ENCODE measurements at regions not wholly inside any gene's neighbourhood (a gene's known extent, or its start where the extent isn't known, plus 50 kb on each side); places are given as distances from the start of the nearest gene placed in this dataset.

DNA sequence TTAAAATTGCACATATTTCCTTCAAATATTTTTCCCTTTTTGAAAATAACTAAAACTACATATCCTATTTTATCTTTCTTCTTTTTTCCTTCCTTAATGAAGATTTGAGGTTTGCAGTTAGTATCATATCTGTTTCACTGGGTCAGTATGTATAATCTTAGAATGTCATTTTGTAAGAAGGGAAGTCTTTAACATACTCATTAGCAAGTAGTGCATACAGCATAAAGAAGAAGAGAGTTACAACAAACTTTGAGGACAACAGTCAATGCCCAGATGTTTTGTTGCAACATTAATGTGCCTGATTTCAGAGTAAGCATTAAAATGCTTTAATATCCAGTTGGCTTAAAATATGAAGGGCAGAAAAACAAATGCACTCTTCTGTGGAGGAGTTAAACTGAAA lies 176.9 kb upstream of the FBXO33 start:
- no peaks in the 10 kb centered on the region for H3F3A ChIP-seq (ENCODE audit: insufficient read depth)
- H3K36me3 ChIP-seq (ENCODE audit: low read length): no peaks in the 10 kb centered on the region
- TF ChIP-seq, protein P1, sequence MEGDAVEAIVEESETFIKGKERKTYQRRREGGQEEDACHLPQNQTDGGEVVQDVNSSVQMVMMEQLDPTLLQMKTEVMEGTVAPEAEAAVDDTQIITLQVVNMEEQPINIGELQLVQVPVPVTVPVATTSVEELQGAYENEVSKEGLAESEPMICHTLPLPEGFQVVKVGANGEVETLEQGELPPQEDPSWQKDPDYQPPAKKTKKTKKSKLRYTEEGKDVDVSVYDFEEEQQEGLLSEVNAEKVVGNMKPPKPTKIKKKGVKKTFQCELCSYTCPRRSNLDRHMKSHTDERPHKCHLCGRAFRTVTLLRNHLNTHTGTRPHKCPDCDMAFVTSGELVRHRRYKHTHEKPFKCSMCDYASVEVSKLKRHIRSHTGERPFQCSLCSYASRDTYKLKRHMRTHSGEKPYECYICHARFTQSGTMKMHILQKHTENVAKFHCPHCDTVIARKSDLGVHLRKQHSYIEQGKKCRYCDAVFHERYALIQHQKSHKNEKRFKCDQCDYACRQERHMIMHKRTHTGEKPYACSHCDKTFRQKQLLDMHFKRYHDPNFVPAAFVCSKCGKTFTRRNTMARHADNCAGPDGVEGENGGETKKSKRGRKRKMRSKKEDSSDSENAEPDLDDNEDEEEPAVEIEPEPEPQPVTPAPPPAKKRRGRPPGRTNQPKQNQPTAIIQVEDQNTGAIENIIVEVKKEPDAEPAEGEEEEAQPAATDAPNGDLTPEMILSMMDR (IDR thresholded peaks at IDR 0.05; ENCODE audit: insufficient read depth, low read length, poor library complexity, severe bottlenecking): no peak
- TF ChIP-seq EZH2phosphoT487 (conservative IDR thresholded peaks at IDR 0.05; ENCODE audit: low read length): no peak
- no peaks in the 10 kb centered on the region for H3K79me2 ChIP-seq (ENCODE audit: insufficient read depth, low read length)
- H3K27me3 ChIP-seq (ENCODE audit: low read length): no peaks in the 10 kb centered on the region
- H3K27ac ChIP-seq (ENCODE audit: low read depth, low read length): no peak overlapping the region
- no peaks in the 10 kb centered on the region for H4K20me1 ChIP-seq (ENCODE audit: low read depth, low read length)
- H2AFZ ChIP-seq (ENCODE audit: low read depth, low read length, severe bottlenecking): no peak overlapping the region
- H3K4me2 ChIP-seq (ENCODE audit: low read depth, low read length, poor library complexity, severe bottlenecking): no peak overlapping the region
- no peaks in the 10 kb centered on the region for H3K9me2 ChIP-seq (replicated peaks; ENCODE audit: insufficient read depth, low read length)
- no peaks in the 10 kb centered on the region for H3K9me3 ChIP-seq (ENCODE audit: insufficient read depth, low read length)
- H3K9ac ChIP-seq (ENCODE audit: low read length): no peak overlapping the region
- H3K4me3 ChIP-seq (ENCODE audit: insufficient read depth, low read length, poor library complexity, severe bottlenecking): no peak overlapping the region

DNA sequence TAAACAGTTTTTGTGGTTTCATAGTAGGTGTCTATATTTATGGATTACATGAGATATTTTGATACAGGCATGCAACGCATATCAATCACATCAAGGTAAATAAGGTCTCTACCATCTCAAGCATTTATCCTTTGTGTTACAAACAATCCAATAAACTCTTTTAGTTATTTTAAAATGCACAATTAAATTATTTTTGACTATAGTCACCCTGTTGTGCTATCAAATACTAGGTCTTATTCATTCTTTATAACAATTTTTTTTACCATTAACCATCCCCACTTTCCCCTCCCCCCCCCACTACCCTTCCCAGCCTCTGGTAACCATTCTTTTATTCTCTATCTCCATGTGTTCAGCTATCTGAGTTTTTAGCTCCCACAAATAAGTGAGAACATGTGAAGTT lies 175.7 kb upstream of the FBXO33 start:
- no peaks in the 10 kb centered on the region for H3F3A ChIP-seq (ENCODE audit: insufficient read depth)
- TF ChIP-seq, protein P1 (IDR thresholded peaks at IDR 0.05; ENCODE audit: insufficient read depth, low read length, poor library complexity, severe bottlenecking): no peak
- TF ChIP-seq EZH2phosphoT487 (conservative IDR thresholded peaks at IDR 0.05; ENCODE audit: low read length): no peak
- no peak overlapping the region for H3K4me3 ChIP-seq (ENCODE audit: insufficient read depth, low read length, poor library complexity, severe bottlenecking)
- no peak overlapping the region for H2AFZ ChIP-seq (ENCODE audit: low read depth, low read length, severe bottlenecking)
- H3K9ac ChIP-seq (ENCODE audit: low read length): no peak overlapping the region
- H3K4me2 ChIP-seq (ENCODE audit: low read depth, low read length, poor library complexity, severe bottlenecking): no peak overlapping the region
- no peaks in the 10 kb centered on the region for H4K20me1 ChIP-seq (ENCODE audit: low read depth, low read length)
- H3K9me3 ChIP-seq (ENCODE audit: insufficient read depth, low read length): no peaks in the 10 kb centered on the region
- no peaks in the 10 kb centered on the region for H3K9me2 ChIP-seq (replicated peaks; ENCODE audit: insufficient read depth, low read length)
- no peak overlapping the region for H3K27ac ChIP-seq (ENCODE audit: low read depth, low read length)
- H3K36me3 ChIP-seq (ENCODE audit: low read length): no peaks in the 10 kb centered on the region
- H3K79me2 ChIP-seq (ENCODE audit: insufficient read depth, low read length): no peaks in the 10 kb centered on the region
- H3K27me3 ChIP-seq (ENCODE audit: low read length): no peaks in the 10 kb centered on the region

DNA sequence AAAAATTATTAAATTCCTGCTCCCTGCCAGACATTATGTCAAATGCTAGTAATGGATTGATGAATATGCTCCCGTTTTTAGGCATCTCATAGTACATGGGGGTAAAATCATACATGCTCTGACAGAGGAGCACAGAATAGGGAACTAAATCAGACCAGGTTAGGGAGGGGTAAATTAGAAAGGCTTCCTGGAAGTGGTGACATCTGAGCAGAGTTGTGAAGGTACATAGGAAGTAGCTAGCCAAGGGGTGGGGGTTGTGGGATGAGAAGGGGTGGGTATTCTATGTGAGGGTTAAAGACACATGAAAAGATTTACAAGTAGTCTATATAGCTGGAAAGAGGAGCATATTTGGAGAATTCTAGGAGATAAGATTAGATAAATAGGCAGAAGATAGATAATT lies 171.7 kb upstream of the FBXO33 start:
- H3K9me2 ChIP-seq (replicated peaks; ENCODE audit: insufficient read depth, low read length): no peaks in the 10 kb centered on the region
- no peaks in the 10 kb centered on the region for H4K20me1 ChIP-seq (ENCODE audit: low read depth, low read length)
- H3K4me3 ChIP-seq (ENCODE audit: insufficient read depth, low read length, poor library complexity, severe bottlenecking): no peak overlapping the region
- no peaks in the 10 kb centered on the region for H3F3A ChIP-seq (ENCODE audit: insufficient read depth)
- no peak overlapping the region for H3K27ac ChIP-seq (ENCODE audit: low read depth, low read length)
- H3K36me3 ChIP-seq (ENCODE audit: low read length): no peaks in the 10 kb centered on the region
- no peak overlapping the region for H3K9ac ChIP-seq (ENCODE audit: low read length)
- no peak overlapping the region for H2AFZ ChIP-seq (ENCODE audit: low read depth, low read length, severe bottlenecking)
- no peaks in the 10 kb centered on the region for H3K9me3 ChIP-seq (ENCODE audit: insufficient read depth, low read length)
- H3K4me2 ChIP-seq (ENCODE audit: low read depth, low read length, poor library complexity, severe bottlenecking): no peak overlapping the region
- TF ChIP-seq, protein P1 (IDR thresholded peaks at IDR 0.05; ENCODE audit: insufficient read depth, low read length, poor library complexity, severe bottlenecking): no peak
- TF ChIP-seq EZH2phosphoT487 (conservative IDR thresholded peaks at IDR 0.05; ENCODE audit: low read length): no peak
- no peaks in the 10 kb centered on the region for H3K79me2 ChIP-seq (ENCODE audit: insufficient read depth, low read length)
- H3K27me3 ChIP-seq (ENCODE audit: low read length): no peaks in the 10 kb centered on the region
